ENCODE measurements at regions not wholly inside any gene's neighbourhood (a gene's known extent, or its start where the extent isn't known, plus 50 kb on each side); places are given as distances from the start of the nearest gene placed in this dataset.

DNA sequence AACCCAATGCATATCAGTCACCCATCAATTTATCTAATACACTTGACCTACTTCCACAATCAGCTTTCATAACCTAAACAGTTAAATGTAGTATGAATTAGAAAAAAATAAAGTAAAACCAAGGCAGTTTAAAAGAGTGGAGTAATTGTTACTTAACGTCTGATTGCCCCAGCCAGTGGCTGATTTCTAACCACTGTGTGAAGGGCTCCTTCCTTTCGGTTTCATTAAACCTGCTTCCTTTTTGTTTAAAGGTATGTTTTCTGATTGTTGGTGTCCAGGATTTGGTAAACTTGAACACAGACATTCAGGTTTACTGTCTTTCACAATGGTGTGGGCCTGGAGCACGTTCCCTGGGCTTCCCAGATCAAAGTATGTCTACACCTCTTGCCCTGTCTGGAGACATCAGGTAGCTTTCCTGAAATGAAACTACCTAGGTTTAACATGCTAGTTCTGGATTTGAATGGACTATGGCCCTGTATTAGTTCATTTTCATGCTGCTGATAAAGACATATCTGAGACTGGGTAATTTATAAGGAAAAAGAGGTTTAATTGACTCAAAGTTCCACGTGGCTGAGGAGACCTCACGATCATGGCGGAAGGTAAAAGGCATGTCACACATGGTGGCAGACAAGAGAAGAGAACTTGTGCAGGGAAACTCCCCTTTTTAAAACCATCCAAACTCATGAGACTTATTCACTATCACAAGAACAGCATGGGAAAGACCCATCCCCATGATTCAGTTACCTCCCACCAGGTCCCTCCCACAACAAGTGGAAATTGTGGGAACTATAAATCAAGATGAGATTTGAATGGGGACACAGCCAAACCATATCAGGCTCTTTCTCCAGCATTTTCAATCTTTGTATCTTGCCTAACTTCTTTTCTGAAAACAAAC, 605.2 kb upstream of the ID2 start:
- no peak for TF ChIP-seq CTCF (IDR thresholded peaks at IDR 0.05; ENCODE audit: control extremely low read depth, extremely low read depth, low read depth, missing control alignments)
- ChIA-PET POLR2A (no interaction called here), CTCF (interaction anchor here (1.0 kb wide), 1 partner anchor 10 kb away, joined by 4 read pairs; no protein-coding TSS in a partner anchor)
- DNase-seq (ENCODE audit: extremely low spot score): no peak

GRCh38 chr2:8078705-8079104, 603.2 kb upstream of the ID2 start:
- ChIA-PET CTCF (no interaction called here), POLR2A (no interaction called here)
- no peak for DNase-seq (ENCODE audit: extremely low spot score)
- no peak for TF ChIP-seq CTCF (IDR thresholded peaks at IDR 0.05; ENCODE audit: control extremely low read depth, extremely low read depth, low read depth, missing control alignments)

DNA sequence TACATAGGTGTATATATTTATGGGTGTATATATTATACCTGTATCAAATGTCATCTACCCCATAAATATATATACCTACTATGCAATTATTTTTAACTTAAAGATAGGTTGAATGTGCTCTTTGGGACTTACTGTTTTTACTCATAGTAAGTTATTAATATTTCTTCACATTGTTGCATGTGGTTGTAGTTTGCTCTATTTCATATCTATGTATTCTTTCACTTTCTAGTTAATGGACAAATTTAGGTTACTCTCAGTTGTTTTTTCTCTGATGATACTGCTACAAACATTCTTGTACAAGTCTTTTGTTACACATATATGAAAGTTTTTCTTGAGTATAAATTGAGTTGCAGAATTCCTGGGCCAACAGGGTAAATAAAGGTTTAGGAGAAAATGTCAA, 601.8 kb upstream of the ID2 start:
- POLR2A ChIA-PET: no interaction called here
- TF ChIP-seq CTCF (IDR thresholded peaks at IDR 0.05; ENCODE audit: control extremely low read depth, extremely low read depth, low read depth, missing control alignments): no peak
- no peak for DNase-seq (ENCODE audit: extremely low spot score)
- CTCF ChIA-PET: no interaction called here

DNA sequence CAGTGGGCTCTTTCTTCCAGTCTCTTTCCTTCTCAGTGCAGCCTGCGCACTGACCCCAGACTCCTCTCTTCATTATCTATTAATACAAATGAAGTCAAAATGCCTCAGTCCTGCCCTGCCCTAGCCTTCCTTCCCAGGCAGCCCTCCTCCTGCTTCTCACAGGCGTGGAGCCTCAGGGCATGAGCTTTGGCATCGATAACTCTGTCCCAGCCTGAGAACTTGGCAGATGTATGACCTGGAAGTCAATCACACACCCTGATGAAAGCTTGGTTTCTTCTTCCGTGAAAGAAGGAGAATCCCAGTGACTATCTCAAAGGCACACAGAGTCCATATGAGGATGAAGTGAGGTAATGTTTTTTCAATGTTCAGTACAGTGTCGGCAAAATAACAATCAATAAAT, 600.7 kb upstream of the ID2 start:
- no peak for DNase-seq (ENCODE audit: extremely low spot score)
- ChIA-PET CTCF (no interaction called here), POLR2A (no interaction called here)
- TF ChIP-seq CTCF (IDR thresholded peaks at IDR 0.05; ENCODE audit: control extremely low read depth, extremely low read depth, low read depth, missing control alignments): no peak

- TF ChIP-seq CTCF (IDR thresholded peaks at IDR 0.05; ENCODE audit: control extremely low read depth, extremely low read depth, low read depth, missing control alignments): no peak
- ChIA-PET POLR2A (no interaction called here), CTCF (no interaction called here)
- no peak for DNase-seq (ENCODE audit: extremely low spot score)
Observed at GRCh38 chr2:8082840-8083239, 599.0 kb upstream of the ID2 start.

- TF ChIP-seq CTCF (IDR thresholded peaks at IDR 0.05; ENCODE audit: control extremely low read depth, extremely low read depth, low read depth, missing control alignments): no peak
- POLR2A ChIA-PET: no interaction called here
- CTCF ChIA-PET: no interaction called here
- DNase-seq (ENCODE audit: extremely low spot score): no peak
Observed at GRCh38 chr2:8086357-8086756, 595.5 kb upstream of the ID2 start.
